OCI-LY1 (cell line): ENCODE measurements at regions not wholly inside any gene's neighbourhood (a gene's known extent, or its start where the extent isn't known, plus 50 kb on each side); places are given as distances from the start of the nearest gene placed in this dataset.

Experiments used
- H2AFZ ChIP-seq: fragments of 200-600 bp; sonication (generic), shearing (Covaris generic); 2 replicates; pipeline ENCODE4 v1.6.0; 2014; ENCODE audit warnings: antibody characterized with exemption, mild to moderate bottlenecking, low read length
- H3F3A ChIP-seq: fragments of 200-600 bp; sonication (generic), shearing (Covaris generic); 2 replicates; pipeline ENCODE4 v1.6.0; 2014; ENCODE audit warnings: mild to moderate bottlenecking, antibody characterized with exemption, low read length, moderate library complexity; ENCODE audit not compliant: insufficient read depth
- H3K27ac ChIP-seq: fragments of 200-600 bp; sonication (generic); 2 replicates; pipeline ENCODE4 v1.5.1; 2014; ENCODE audit warnings: low read length, mixed run types, mild to moderate bottlenecking, low read depth; ENCODE audit not compliant: poor library complexity, severe bottlenecking
- H3K27me3 ChIP-seq: fragments of 200-600 bp; sonication (generic); 2 replicates; pipeline ENCODE4 v1.6.0; 2014; ENCODE audit warnings: antibody characterized with exemption, mild to moderate bottlenecking, low read length, moderate library complexity; ENCODE audit not compliant: insufficient read depth
- H3K36me3 ChIP-seq: fragments of 200-600 bp; sonication (generic); 2 replicates; pipeline ENCODE4 v1.6.1; 2014; ENCODE audit warnings: mild to moderate bottlenecking, antibody characterized with exemption, low read length, moderate library complexity, mixed read lengths; ENCODE audit not compliant: insufficient read depth
- H3K4me1 ChIP-seq: fragments of 200-600 bp; sonication (generic); 2 replicates; pipeline ENCODE4 v1.5.1; 2014; ENCODE audit warnings: mild to moderate bottlenecking, low read length, moderate library complexity; ENCODE audit not compliant: insufficient read depth, severe bottlenecking
- H3K4me2 ChIP-seq: fragments of 200-600 bp; sonication (generic), shearing (Covaris generic); 2 replicates; pipeline ENCODE4 v1.6.1; 2014; ENCODE audit warnings: low read length
- H3K4me3 ChIP-seq: fragments of 200-600 bp; sonication (generic); 2 replicates; pipeline ENCODE4 v1.5.1; 2014; ENCODE audit warnings: low read length, low read depth, mild to moderate bottlenecking, mixed read lengths; ENCODE audit not compliant: poor library complexity, severe bottlenecking
- H3K79me2 ChIP-seq: fragments of 200-600 bp; shearing (Covaris generic); 2 replicates; pipeline ENCODE4 v1.6.1; 2016; ENCODE audit warnings: mixed run types, low read length, mixed read lengths; ENCODE audit not compliant: insufficient read depth
- H3K9ac ChIP-seq: fragments of 200-600 bp; sonication (generic), shearing (Covaris generic); 2 replicates; pipeline ENCODE4 v1.6.1; 2014; ENCODE audit warnings: mild to moderate bottlenecking, low read length, mixed read lengths
- H3K9me2 ChIP-seq: fragments of 200-600 bp; sonication (generic), shearing (Covaris generic); 2 replicates; pipeline ENCODE4 v1.6.1; 2014; ENCODE audit warnings: low read depth, mild to moderate bottlenecking, low read length, mixed read lengths
- H3K9me3 ChIP-seq: fragments of 200-600 bp; shearing (Covaris generic); 2 replicates; pipeline ENCODE4 v1.6.1; 2014; ENCODE audit warnings: low read length, mixed read lengths
- H4K20me1 ChIP-seq: fragments of 200-600 bp; sonication (generic), shearing (Covaris generic); 2 replicates; pipeline ENCODE4 v1.6.0; 2016; ENCODE audit warnings: mild to moderate bottlenecking, low read length; ENCODE audit not compliant: insufficient read depth
- EZH2 ChIP-seq: fragments of 200-600 bp; sonication (generic), shearing (Covaris generic); IDR thresholded peaks from 2 replicates; pipeline ENCODE4 v1.8.0; 2017; ENCODE audit warnings: borderline replicate concordance, mixed run types, mild to moderate bottlenecking, antibody characterized with exemption, low read length, moderate library complexity, mixed read lengths
- TF ChIP-seq, protein P1 (sequence below): fragments of 200-600 bp; sonication (generic), shearing (Covaris generic); IDR thresholded peaks from 2 replicates; pipeline ENCODE4 v1.5.1; 2017; ENCODE audit warnings: mild to moderate bottlenecking, antibody characterized with exemption, low read length, moderate library complexity, mixed read lengths

DNA sequence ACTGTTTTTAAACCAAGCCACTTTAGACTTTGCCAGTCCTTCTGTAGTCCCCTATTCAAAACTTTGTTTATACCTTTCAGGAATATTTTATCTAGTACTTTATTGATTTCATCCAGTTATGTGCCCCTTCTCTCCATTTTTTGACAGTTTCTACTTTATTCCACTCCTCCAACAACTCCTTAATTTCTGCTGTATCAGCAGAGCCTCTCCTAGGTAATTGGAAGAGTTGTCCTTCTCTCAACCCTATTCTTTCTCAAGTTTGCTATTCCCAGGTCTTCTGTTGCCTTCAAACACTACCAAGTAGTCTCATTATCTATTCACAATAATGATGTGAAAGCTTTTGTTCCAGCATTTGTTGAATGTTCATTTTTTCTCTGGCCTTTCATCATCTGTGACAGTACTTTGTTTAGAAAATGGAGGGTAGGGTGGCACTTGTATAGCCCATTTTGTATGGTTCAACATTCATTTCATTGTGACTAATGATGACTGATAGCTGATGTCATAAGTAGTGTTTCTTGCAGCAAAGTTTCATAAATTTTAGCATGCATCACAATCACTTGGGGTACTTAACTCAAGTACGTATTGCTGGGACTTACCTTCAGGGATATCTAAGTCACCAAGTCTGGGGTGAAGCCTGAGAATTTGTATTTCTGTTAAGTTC lies 204.4 kb upstream of the DMRT1 start:
- H3K4me3 ChIP-seq, result no peak overlapping the region
- H3K4me2 ChIP-seq, result no peak overlapping the region
- no peak overlapping the region for H3K9ac ChIP-seq
- no peaks in the 10 kb centered on the region; the same call in 1 of the 2 replicates for H3K36me3 ChIP-seq
- H3K9me3 ChIP-seq, result no peaks in the 10 kb centered on the region
- H3K27me3 ChIP-seq, result no peaks in the 10 kb centered on the region
- no peaks in the 10 kb centered on the region for H3K79me2 ChIP-seq
- peaks cover 8% of the 10 kb centered on the region for H3K4me1 ChIP-seq
- TF ChIP-seq, protein P1, sequence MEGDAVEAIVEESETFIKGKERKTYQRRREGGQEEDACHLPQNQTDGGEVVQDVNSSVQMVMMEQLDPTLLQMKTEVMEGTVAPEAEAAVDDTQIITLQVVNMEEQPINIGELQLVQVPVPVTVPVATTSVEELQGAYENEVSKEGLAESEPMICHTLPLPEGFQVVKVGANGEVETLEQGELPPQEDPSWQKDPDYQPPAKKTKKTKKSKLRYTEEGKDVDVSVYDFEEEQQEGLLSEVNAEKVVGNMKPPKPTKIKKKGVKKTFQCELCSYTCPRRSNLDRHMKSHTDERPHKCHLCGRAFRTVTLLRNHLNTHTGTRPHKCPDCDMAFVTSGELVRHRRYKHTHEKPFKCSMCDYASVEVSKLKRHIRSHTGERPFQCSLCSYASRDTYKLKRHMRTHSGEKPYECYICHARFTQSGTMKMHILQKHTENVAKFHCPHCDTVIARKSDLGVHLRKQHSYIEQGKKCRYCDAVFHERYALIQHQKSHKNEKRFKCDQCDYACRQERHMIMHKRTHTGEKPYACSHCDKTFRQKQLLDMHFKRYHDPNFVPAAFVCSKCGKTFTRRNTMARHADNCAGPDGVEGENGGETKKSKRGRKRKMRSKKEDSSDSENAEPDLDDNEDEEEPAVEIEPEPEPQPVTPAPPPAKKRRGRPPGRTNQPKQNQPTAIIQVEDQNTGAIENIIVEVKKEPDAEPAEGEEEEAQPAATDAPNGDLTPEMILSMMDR, result no peak
- TF ChIP-seq EZH2, result no peak
- H4K20me1 ChIP-seq, result no peaks in the 10 kb centered on the region
- no peak overlapping the region for H3K27ac ChIP-seq
- no peaks in the 10 kb centered on the region for H3F3A ChIP-seq
- no peaks in the 10 kb centered on the region for H3K9me2 ChIP-seq
- no peak overlapping the region for H2AFZ ChIP-seq

DNA sequence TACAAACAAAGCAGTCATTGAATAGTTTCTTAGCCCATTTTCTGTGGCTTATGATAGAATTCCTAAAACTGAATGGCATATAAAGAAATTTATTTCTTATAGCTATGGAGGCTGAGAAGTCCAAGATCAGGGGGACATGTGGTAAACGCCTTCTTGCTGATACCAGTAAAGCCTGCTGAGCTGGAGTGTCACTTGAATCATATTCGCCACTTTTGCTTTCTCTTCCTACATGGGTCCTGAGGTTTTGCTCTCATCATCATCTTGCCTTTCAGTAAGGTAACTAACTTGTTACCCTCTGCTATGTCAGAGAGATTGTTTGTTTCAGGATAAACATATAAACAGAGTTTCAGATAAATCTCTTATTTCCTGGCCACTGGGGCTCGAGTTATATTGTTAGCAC lies 203.3 kb upstream of the DMRT1 start:
- H4K20me1 ChIP-seq, result no peaks in the 10 kb centered on the region
- H3K9me3 ChIP-seq, result no peaks in the 10 kb centered on the region
- H3K9ac ChIP-seq, result no peak overlapping the region
- no peak overlapping the region for H3K4me2 ChIP-seq
- no peak overlapping the region for H2AFZ ChIP-seq
- H3K4me3 ChIP-seq, result no peak overlapping the region
- H3K4me1 ChIP-seq, result peaks cover 17% of the 10 kb centered on the region
- no peaks in the 10 kb centered on the region for H3F3A ChIP-seq
- no peaks in the 10 kb centered on the region for H3K27me3 ChIP-seq
- no peak overlapping the region for H3K27ac ChIP-seq
- TF ChIP-seq, protein P1, result no peak
- TF ChIP-seq EZH2, result no peak
- no peaks in the 10 kb centered on the region; the same call in 1 of the 2 replicates for H3K36me3 ChIP-seq
- H3K9me2 ChIP-seq, result no peaks in the 10 kb centered on the region
- H3K79me2 ChIP-seq, result no peaks in the 10 kb centered on the region

DNA sequence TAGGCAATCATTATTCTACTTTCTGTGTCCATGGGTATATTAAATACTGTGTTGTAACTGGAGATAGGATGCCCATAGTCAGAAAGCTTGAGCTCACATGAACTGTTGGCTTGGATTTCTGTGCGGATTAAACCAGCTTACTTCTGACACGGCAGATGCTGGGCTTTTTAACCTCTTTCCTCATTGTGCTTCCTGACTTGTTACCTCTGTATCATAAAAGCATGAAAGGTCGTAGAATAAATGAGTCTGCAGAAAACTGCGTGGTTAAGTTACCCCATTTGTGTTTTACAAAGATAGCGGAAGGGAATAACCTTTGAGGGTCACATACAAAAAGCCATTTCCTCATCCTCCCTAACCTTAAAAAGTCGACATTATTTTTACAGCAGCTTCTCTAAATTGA lies 199.5 kb upstream of the DMRT1 start:
- Histone ChIP-seq H3K79me2 (no peaks in the 10 kb centered on the region), H2AFZ (no peak overlapping the region), H3K27ac (peak overlapping the region; percentile 41), H3K4me3 (no peak overlapping the region), H3K9ac (peak overlapping the region; percentile 23; the same call in 1 of the 2 replicates), H4K20me1 (no peaks in the 10 kb centered on the region), H3K9me2 (no peaks in the 10 kb centered on the region), H3K27me3 (no peaks in the 10 kb centered on the region), H3F3A (no peaks in the 10 kb centered on the region), H3K9me3 (no peaks in the 10 kb centered on the region), H3K4me1 (peaks cover 40% of the 10 kb centered on the region), H3K36me3 (no peaks in the 10 kb centered on the region), H3K4me2 (peak overlapping the region; percentile 42)
- TF ChIP-seq EZH2, result no peak
- TF ChIP-seq, protein P1, result no peak
